H1 (cell line): ENCODE measurements at regions not wholly inside any gene's neighbourhood (a gene's known extent, or its start where the extent isn't known, plus 50 kb on each side); places are given as distances from the start of the nearest gene placed in this dataset.

ENCODE experiments used
- BACH1 ChIP-seq: IDR thresholded peaks from 2 replicates; pipeline ENCODE4 v1.6.1; 2012; ENCODE audit warnings: low read length, improper control_type of control experiment
- BRCA1 ChIP-seq: IDR thresholded peaks from 2 replicates; pipeline ENCODE4 v1.6.1; 2012; ENCODE audit warnings: low read depth, low read length, improper control_type of control experiment
- CBX5 ChIP-seq: fragments of 300-800, 300-1000 bp; sonication (generic); IDR thresholded peaks from 2 replicates; pipeline ENCODE4 v1.7.1; 2016; ENCODE audit warnings: antibody characterized with exemption, low read length, low read depth
- CEBPB ChIP-seq: IDR thresholded peaks from 2 replicates; pipeline ENCODE4 v1.6.1; 2012; ENCODE audit warnings: low read depth, low read length
- CHD1 ChIP-seq: IDR thresholded peaks from 2 replicates; pipeline ENCODE4 v1.6.1; 2012; ENCODE audit warnings: low read depth, low read length, improper control_type of control experiment
- CTCF ChIP-seq, 3 experiments: IDR thresholded peaks; 1 replicate in 2 of 3; 2 replicates in 1 of 3; pipeline versions ENCODE4 v1.5.1 to v1.6.1; 2011; ENCODE audit warnings: low read length in 3 of 3, mild to moderate bottlenecking in 3 of 3, inconsistent platforms in 2 of 3, low read depth in 1 of 3, moderate library complexity in 1 of 3; ENCODE audit not compliant: insufficient read depth in 1 of 3; ENCODE audit errors: control extremely low read depth in 1 of 3
- EZH2 ChIP-seq: fragments of 200-600 bp; sonication (generic); IDR thresholded peaks from 2 replicates; pipeline ENCODE4 v1.7.1; 2012; ENCODE audit warnings: low read depth, mild to moderate bottlenecking, moderate library complexity, low read length, inconsistent platforms; ENCODE audit not compliant: severe bottlenecking
- NANOG ChIP-seq: IDR thresholded peaks from 2 replicates; pipeline ENCODE4 v1.6.1; 2011; ENCODE audit warnings: low read length, low read depth, mild to moderate bottlenecking, inconsistent platforms; ENCODE audit not compliant: insufficient read depth, poor library complexity, severe bottlenecking
- POLR2AphosphoS5 ChIP-seq: IDR thresholded peaks from 2 replicates; pipeline ENCODE4 v1.6.1; 2011; ENCODE audit warnings: low read depth, low read length
- RAD21 ChIP-seq, 2 experiments: IDR thresholded peaks in 1 of 2; conservative IDR thresholded peaks in 1 of 2; 2 replicates each; pipeline ENCODE4 v1.6.1; 2011; ENCODE audit warnings: low read depth in 2 of 2, low read length in 2 of 2, improper control_type of control experiment in 1 of 2, inconsistent platforms in 1 of 2, mild to moderate bottlenecking in 1 of 2, moderate library complexity in 1 of 2
- SIN3A ChIP-seq, 2 experiments: IDR thresholded peaks in 1 of 2; conservative IDR thresholded peaks in 1 of 2; 2 replicates each; pipeline ENCODE4 v1.6.1; 2011 to 2012; ENCODE audit warnings: low read length in 2 of 2, improper control_type of control experiment in 1 of 2, low read depth in 1 of 2, mild to moderate bottlenecking in 1 of 2
- TAF1 ChIP-seq: IDR thresholded peaks from 2 replicates; pipeline ENCODE4 v1.6.1; 2011; ENCODE audit warnings: mild to moderate bottlenecking, low read depth, low read length
- TEAD4 ChIP-seq: IDR thresholded peaks from 2 replicates; pipeline ENCODE4 v1.6.1; 2012; ENCODE audit warnings: low read depth, low read length, inconsistent platforms, mixed read lengths
- ZNF274 ChIP-seq: IDR thresholded peaks from 2 replicates; pipeline ENCODE4 v1.7.0; 2012; ENCODE audit warnings: low read length, borderline replicate concordance; ENCODE audit errors: extremely low read depth

DNA sequence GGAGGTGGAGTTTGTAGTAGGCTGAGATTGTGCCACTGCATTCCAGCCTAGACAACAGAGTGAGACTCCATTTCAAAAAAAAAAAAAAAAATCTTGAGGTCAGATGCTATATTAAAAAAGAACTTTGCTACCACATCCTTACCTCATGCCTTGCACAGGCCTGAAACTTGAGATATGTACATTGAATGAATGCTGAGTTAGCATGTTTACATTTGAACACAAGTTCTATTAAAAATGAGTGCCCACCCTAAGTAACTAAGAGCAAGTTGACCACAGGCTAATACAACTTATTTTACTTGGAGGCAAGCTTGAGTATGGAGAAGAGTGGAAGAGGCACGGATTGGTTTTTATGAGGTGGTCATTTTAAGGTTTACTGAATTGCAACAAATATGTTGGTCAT, 276.6 kb upstream of the GATB start:
- TF ChIP-seq CTCF (IDR thresholded peaks at IDR 0.05; ENCODE audit: control extremely low read depth in 1 of 3, insufficient read depth in 1 of 3, low read depth in 1 of 3, low read length in 3 of 3) (no peak), TAF1 (no peak), SIN3A (conservative IDR thresholded peaks at IDR 0.05 in 1 of 2, IDR thresholded peaks at IDR 0.05 in 1 of 2; ENCODE audit: low read depth in 1 of 2, low read length in 2 of 2) (no peak), CHD1 (no peak), BACH1 (no peak), RAD21 (IDR thresholded peaks at IDR 0.05 in 1 of 2, conservative IDR thresholded peaks at IDR 0.05 in 1 of 2; ENCODE audit: low read depth in 2 of 2, low read length in 2 of 2) (no peak), EZH2 (no peak), CEBPB (no peak), BRCA1 (no peak), ZNF274 (no peak), NANOG (no peak), CBX5 (no peak), TEAD4 (no peak), POLR2AphosphoS5 (no peak)
